SH-SY5Y (cell line): ENCODE measurements at regions not wholly inside any gene's neighbourhood (a gene's known extent, or its start where the extent isn't known, plus 50 kb on each side); places are given as distances from the start of the nearest gene placed in this dataset.

Source experiments
- GATA2 ChIP-seq: IDR thresholded peaks from 2 replicates; pipeline ENCODE4 v1.6.1; 2011; ENCODE audit warnings: mild to moderate bottlenecking, low read depth, low read length
- GATA3 ChIP-seq: IDR thresholded peaks from 2 replicates; pipeline ENCODE4 v1.6.1; 2011; ENCODE audit warnings: low read depth, mild to moderate bottlenecking, low read length, moderate library complexity

- TF ChIP-seq GATA2 (no peak), GATA3 (no peak)
These were observed 58.0 kb upstream of the CCSER1 start for GRCh38 chr4:90069151-90069550.
